ENCODE measurements at regions not wholly inside any gene's neighbourhood (a gene's known extent, or its start where the extent isn't known, plus 50 kb on each side); places are given as distances from the start of the nearest gene placed in this dataset.

DNA sequence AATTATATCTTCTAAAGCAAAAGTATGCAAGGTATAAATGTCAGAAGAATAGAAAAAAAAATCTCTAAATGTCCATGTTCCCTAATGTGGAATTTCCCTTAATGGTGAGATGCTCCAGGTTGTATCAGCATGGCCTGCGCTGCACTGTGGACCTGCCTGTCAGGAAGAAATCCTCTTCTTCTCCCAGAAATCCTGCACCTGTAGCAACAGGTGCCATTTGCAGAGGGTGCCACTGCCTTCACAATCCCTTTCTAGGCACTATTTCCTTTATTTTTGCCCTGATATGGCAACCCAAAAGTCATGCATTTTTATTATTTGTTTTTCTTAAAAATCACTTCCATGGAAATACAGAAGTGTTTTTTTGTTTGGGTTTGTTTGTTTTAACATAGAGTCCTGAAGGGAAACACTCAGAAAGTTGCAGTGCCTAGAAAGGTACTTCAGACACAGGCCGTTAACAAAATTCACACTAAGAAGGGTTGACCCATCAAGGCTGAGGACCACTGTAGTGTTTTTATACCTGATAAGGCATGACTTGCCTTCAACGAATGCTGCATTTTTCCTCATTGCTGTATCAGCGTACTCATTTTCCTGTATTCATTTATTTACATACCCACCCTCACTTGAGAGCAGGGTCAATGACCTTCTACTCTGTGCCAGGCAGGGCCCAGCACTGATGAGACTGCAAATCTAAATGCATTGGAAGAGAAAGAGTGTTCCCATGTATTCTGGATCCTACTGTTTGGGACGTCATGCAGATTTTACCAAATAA is 177.8 kb downstream of the SNX18 start:
- FAIRE-seq (no peak), DNase-seq (ENCODE audit: insufficient read length, low spot score) (no peak)

GRCh38 chr5:54693936-54694657 is 176.5 kb downstream of the SNX18 start:
- FAIRE-seq: no peak
- DNase-seq (ENCODE audit: insufficient read length, low spot score): no peak

DNA sequence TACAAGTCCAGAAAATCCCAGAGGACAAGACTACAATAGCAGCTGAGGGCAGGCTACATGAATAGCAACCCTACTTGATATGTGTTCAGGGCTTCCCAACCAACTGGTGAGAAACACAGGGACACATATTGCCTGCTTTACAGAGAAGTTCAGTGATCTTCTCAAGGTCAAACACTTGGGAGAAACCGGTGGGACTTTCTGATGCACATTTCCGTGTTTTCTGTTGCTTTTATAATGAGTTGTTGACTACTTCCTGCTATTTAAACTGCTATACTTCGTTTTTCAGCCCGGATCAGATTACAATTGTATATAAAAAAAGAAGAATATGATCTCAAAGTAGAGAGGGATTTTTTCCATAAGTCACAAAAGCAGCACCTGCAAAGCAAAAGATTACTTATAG is 175.1 kb downstream of the SNX18 start:
- no peak for DNase-seq (ENCODE audit: insufficient read length, low spot score)
- FAIRE-seq: no peak

- FAIRE-seq: no peak
Measured at GRCh38 chr5:54691656-54692055, 174.1 kb downstream of the SNX18 start.

GRCh38 chr5:54689411-54690251 is 172.1 kb downstream of the SNX18 start:
- FAIRE-seq (no peak), DNase-seq (ENCODE audit: insufficient read length, low spot score) (no peak)

More at GRCh38 chr5:54691656-54692055, 174.1 kb downstream of the SNX18 start:
- DNase-seq (ENCODE audit: insufficient read length, low spot score): no peak

GRCh38 chr5:54680998-54681397 is 163.4 kb downstream of the SNX18 start:
- no peak for DNase-seq (ENCODE audit: insufficient read length, low spot score)
- FAIRE-seq: no peak

DNA sequence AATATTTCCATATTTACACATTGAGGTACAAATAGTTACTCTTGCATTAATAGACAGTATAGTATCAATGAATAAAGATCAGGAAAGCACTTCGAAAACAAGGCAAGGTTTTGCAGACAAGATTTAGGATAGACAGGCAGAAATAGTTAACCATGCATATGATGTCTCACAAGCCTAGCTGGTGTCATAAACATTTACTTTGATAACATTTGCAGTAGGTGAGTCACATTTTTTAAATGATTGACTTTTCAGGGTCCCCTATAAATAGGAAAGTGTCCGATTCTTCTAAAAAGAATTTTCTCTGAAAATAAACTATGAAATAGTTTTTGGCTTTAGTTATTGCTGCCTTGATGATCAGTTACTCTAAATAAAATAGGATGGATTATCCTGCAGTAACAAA is 162.1 kb downstream of the SNX18 start:
- FAIRE-seq (no peak), DNase-seq (ENCODE audit: insufficient read length, low spot score) (no peak)

- FAIRE-seq: no peak
- no peak for DNase-seq (ENCODE audit: insufficient read length, low spot score)
Measured at GRCh38 chr5:54678737-54679136, 161.2 kb downstream of the SNX18 start.

- DNase-seq (ENCODE audit: insufficient read length, low spot score): no peak
- FAIRE-seq: no peak
Measured at GRCh38 chr5:54676481-54677340, 159.2 kb downstream of the SNX18 start.

GRCh38 chr5:54673523-54674225 is 156.1 kb downstream of the SNX18 start:
- DNase-seq (ENCODE audit: insufficient read length, low spot score) (no peak), FAIRE-seq (no peak)

DNA sequence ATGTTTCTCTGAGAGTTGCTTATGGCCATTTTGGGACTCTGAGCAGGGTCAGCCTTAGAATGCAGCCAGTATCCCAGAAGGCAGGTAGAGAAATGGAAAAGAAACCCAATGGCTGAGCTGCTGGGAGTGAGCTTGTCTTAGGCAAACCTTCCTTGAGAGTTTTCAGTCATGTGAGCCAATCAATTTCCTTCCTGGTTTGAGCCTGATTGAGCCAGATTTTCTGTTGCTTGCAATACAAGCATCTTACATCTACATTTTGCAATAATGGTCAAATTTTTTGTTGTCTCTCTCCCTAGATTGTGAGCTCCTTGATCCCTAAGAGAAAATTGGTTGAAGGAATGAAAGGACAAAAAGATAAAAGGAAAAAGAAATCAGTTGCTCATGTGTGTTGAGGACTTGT is 155.3 kb downstream of the SNX18 start:
- no peak for FAIRE-seq
- DNase-seq (ENCODE audit: insufficient read length, low spot score): no peak

DNA sequence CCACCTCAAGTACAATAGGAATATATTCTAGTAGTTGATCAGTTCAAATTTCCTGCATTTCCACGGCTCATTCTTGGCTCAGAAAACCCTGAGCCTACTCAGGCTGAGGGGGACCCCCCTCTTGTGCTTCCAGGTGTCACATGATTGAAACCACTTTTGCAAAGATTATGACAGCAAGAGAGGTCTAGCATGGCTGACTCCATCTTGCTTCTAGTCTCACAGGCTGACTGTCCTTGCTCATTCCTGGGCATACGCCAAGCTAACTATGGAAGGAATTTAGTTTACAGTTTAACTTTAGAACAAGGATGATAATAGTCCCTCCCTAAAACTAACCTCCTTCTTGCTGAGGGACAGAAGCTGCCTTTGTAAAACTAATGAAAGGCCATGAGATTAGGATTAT is 154.1 kb downstream of the SNX18 start:
- FAIRE-seq (no peak), DNase-seq (ENCODE audit: insufficient read length, low spot score) (no peak)

GRCh38 chr5:54671111-54671531 is 153.6 kb downstream of the SNX18 start:
- no peak for FAIRE-seq
- DNase-seq (ENCODE audit: insufficient read length, low spot score): no peak

DNA sequence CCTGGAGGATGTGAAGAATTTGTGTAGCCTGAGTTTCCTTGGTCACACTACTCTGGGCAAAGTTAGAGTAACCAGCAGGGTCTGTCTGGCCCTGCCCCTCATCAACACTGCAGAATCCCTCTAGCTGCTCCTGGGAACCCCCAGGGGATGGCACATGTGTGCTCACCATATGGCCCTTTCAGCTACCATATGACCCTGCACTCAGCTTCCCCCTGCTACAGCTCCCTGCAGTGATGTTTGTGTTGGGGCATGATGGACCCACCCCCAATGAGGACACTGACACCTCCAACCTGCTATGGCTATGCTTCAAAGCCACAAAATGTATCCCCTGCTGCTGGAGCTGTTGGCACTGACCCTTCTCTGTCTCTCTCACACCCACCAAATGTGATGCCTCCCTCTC is 152.7 kb downstream of the SNX18 start:
- DNase-seq (ENCODE audit: insufficient read length, low spot score) (no peak), FAIRE-seq (no peak)

GRCh38 chr5:54669845-54670244 is 152.3 kb downstream of the SNX18 start:
- FAIRE-seq: no peak
- no peak for DNase-seq (ENCODE audit: insufficient read length, low spot score)

DNA sequence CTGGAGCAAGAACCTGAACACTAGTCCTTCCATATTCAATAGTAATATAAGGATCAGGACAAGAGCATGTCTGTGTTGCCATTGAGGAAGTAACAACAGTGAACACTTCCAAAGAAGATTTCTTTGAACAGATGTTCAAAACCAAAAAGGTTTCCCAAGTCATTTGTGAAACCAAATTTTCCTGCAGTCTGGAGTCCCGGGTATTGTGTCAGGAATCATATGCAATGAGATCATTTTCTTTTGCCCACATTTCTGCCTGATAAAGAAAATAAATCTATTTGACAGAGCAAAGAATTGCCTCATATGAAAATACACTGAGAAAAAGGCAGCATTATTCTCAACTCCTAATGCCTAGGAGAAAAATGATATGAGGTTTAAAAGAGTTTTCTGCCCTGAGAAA is 151.7 kb downstream of the SNX18 start:
- no peak for FAIRE-seq
- DNase-seq (ENCODE audit: insufficient read length, low spot score): no peak

- no peak for DNase-seq (ENCODE audit: insufficient read length, low spot score)
- no peak for FAIRE-seq
Measured at GRCh38 chr5:54668096-54668495, 150.5 kb downstream of the SNX18 start.

- DNase-seq (ENCODE audit: insufficient read length, low spot score) (no peak), FAIRE-seq (no peak)
Measured at GRCh38 chr5:54667136-54667535, 149.6 kb downstream of the SNX18 start.

DNA sequence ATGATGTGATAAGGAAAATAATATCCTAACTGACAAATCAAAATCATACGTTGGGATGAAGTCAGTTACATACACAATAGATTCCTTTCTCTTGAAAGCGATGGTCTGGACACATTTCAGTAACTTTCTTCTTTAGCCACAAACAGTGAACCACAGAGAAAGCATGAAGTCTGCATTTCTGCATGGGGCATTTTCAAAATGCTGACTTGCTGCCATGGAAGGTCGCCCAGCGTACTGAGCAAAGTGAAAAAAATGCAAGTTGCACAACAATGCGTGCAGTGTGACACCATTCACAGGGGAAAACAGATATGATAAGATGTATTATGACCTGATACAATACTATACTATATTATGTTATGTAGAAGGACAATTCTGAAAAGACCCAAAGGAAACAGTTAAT is 146.3 kb downstream of the SNX18 start:
- DNase-seq (ENCODE audit: insufficient read length, low spot score): no peak
- no peak for FAIRE-seq

DNA sequence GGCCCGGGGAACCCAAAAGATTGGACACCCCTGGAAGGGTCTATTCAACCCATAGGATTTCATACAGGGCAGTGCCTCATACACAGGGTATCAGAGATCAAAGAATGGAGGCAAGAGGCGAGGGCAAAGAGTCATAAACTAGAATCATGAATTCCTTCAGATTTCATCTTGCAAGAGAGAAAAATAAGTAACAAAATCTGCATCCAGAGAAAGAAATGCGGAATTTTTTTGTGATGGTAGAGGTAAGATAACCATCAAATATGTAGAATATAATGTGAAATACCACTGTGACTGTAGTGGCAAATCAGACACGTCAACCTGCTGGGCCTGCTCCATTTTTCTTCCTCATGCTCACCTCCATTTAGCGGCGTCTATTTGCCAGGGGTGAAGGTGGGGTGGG is 143.6 kb downstream of the SNX18 start:
- DNase-seq (ENCODE audit: insufficient read length, low spot score): no peak
- FAIRE-seq: no peak

Data from GM19239 (cell line).